HepG2 (cell line): ENCODE measurements at regions not wholly inside any gene's neighbourhood (a gene's known extent, or its start where the extent isn't known, plus 50 kb on each side); places are given as distances from the start of the nearest gene placed in this dataset.

Experiments
- ATAC-seq: fragments of 200-7000 bp; cut with Tn5 transposase; 3 replicates; pipeline ENCODE4 v1.9.1; 2020; ENCODE audit warnings: mild to moderate bottlenecking, moderate library complexity
- BruUV-seq: library from RNA; stranded (reverse); fragments of 400-500 nt; replicated peaks from 2 replicates; lab custom pipeline; 2021; lab: Mats Ljungman, UMichigan
- CTCF ChIA-PET: fragments of 300-600 bp; formaldehyde crosslinking; extraction: SDS; loops from one replicate; lab custom pipeline; 2021; ENCODE audit warnings: low total read pairs, inconsistent platforms, low intra/inter-chr PET ratio; lab: Yijun Ruan, JAX
- POLR2A ChIA-PET: fragments of 350-600 bp; sonication (Branson Sonifier 250); formaldehyde crosslinking; loops from one replicate; lab custom pipeline; 2020; ENCODE audit warnings: antibody characterized with exemption, inconsistent platforms; lab: Yijun Ruan, JAX
- DNase-seq: peaks from one replicate; pipeline ENCODE4 v3.0.0-alpha.2; 2015; ENCODE audit warnings: low spot score
- FAIRE-seq: peaks from 3 replicates; lab custom pipeline; 2011; peaks lifted over from hg19 to GRCh38; lab: Jason Lieb, UNC
- H2AFZ ChIP-seq: one replicate; pipeline ENCODE4 v1.6.1; 2011; ENCODE audit warnings: low read length, inconsistent platforms
- H3K27ac ChIP-seq: fragments of 300-600 bp; 3 replicates; pipeline ENCODE4 v1.8.0; 2011; ENCODE audit warnings: mixed run types, mild to moderate bottlenecking, mixed read lengths, low read length, inconsistent platforms; ENCODE audit not compliant: insufficient read depth; ENCODE audit errors: extremely low read length
- H3K27me3 ChIP-seq, 2 experiments: fragments of 200-600 bp in 1 of 2; 2 replicates in 1 of 2; 3 replicates in 1 of 2; pipeline versions ENCODE4 v1.6.0 to v1.8.0; 2011; ENCODE audit warnings: low read length in 2 of 2, mild to moderate bottlenecking in 2 of 2, moderate library complexity in 2 of 2, inconsistent platforms in 1 of 2; ENCODE audit not compliant: insufficient read depth in 2 of 2, control insufficient read depth in 1 of 2
- H3K36me3 ChIP-seq, 2 experiments: fragments of 200-600 bp in 1 of 2; replicated peaks in 1 of 2; 2 replicates in 1 of 2; 3 replicates in 1 of 2; pipeline versions ENCODE4 v1.5.1 to v1.8.0; 2011; ENCODE audit warnings: low read length in 2 of 2, inconsistent platforms in 1 of 2; ENCODE audit not compliant: insufficient read depth in 2 of 2, control insufficient read depth in 1 of 2
- H3K4me1 ChIP-seq: 2 replicates; pipeline ENCODE4 v1.5.1; 2012; ENCODE audit warnings: low read length, inconsistent platforms; ENCODE audit not compliant: insufficient read depth
- H3K4me2 ChIP-seq: 2 replicates; pipeline ENCODE4 v1.6.0; 2011; ENCODE audit warnings: low read depth, low read length, inconsistent platforms
- H3K4me3 ChIP-seq, 3 experiments: fragments of 200-600 bp in 1 of 3; sonication (generic), shearing (Covaris generic) in 1 of 3; replicated peaks in 1 of 3; 2 replicates each; pipeline ENCODE4 v1.5.1; 2011 to 2016; ENCODE audit warnings: low read length in 3 of 3, inconsistent platforms in 2 of 3, low read depth in 2 of 3, mild to moderate bottlenecking in 2 of 3, control low read depth in 1 of 3, mixed read lengths in 1 of 3; ENCODE audit not compliant: insufficient read depth in 1 of 3
- H3K79me2 ChIP-seq: one replicate; pipeline ENCODE4 v1.6.1; 2011; ENCODE audit warnings: low read length, inconsistent platforms; ENCODE audit not compliant: insufficient read depth
- H3K9ac ChIP-seq: 2 replicates; pipeline ENCODE4 v1.6.0; 2011; ENCODE audit warnings: mild to moderate bottlenecking, low read depth, low read length, inconsistent platforms; ENCODE audit not compliant: insufficient read depth
- H3K9me3 ChIP-seq: 2 replicates; pipeline ENCODE4 v1.5.1; 2012; ENCODE audit warnings: mild to moderate bottlenecking, low read length
- H4K20me1 ChIP-seq: 2 replicates; pipeline ENCODE4 v1.6.0; 2011; ENCODE audit warnings: inconsistent platforms, mild to moderate bottlenecking, low read length, moderate library complexity; ENCODE audit not compliant: insufficient read depth
- BCL6 ChIP-seq: IDR thresholded peaks from 2 replicates; pipeline ENCODE4 v1.6.1; 2016; ENCODE audit warnings: missing genetic modification reagents, missing compliant biosample characterization
- CEBPG ChIP-seq: IDR thresholded peaks from 2 replicates; pipeline ENCODE4 v1.6.1; 2016
- FOXA1 ChIP-seq, 2 experiments: fragments of 450-650 bp in 1 of 2; sonication (generic) in 1 of 2; formaldehyde crosslinking in 1 of 2; IDR thresholded peaks; 2 replicates each; pipeline versions ENCODE4 v1.4.0 to v1.6.1; 2016 to 2020; ENCODE audit warnings: missing genetic modification reagents in 1 of 2
- KDM2A ChIP-seq: sonication (generic); formaldehyde crosslinking; IDR thresholded peaks from 2 replicates; pipeline ENCODE4 v1.4.0; 2020; ENCODE audit warnings: low read depth, missing genetic modification reagents, borderline replicate concordance
- MAFK ChIP-seq, 2 experiments: IDR thresholded peaks in 1 of 2; conservative IDR thresholded peaks in 1 of 2; 2 replicates each; pipeline ENCODE4 v1.6.1; 2011; ENCODE audit warnings: improper control_type of control experiment in 2 of 2, low read length in 2 of 2
- THAP11 ChIP-seq: IDR thresholded peaks from 2 replicates; pipeline ENCODE4 v1.6.1; 2016; ENCODE audit warnings: missing biosample characterization, missing genetic modification reagents
- THRA ChIP-seq: sonication (generic); formaldehyde crosslinking; IDR thresholded peaks from 2 replicates; pipeline ENCODE4 v1.4.0; 2020; ENCODE audit warnings: missing genetic modification reagents, borderline replicate concordance
- ZFP82 ChIP-seq: sonication (generic); formaldehyde crosslinking; IDR thresholded peaks from 2 replicates; pipeline ENCODE4 v1.5.1; 2020; ENCODE audit warnings: mild to moderate bottlenecking, missing genetic modification reagents, borderline replicate concordance
- ZNF644 ChIP-seq: IDR thresholded peaks from 2 replicates; pipeline ENCODE4 v1.6.1; 2016; ENCODE audit warnings: low read depth
- ZNF749 ChIP-seq: sonication (generic); formaldehyde crosslinking; IDR thresholded peaks from 2 replicates; pipeline ENCODE4 v1.8.0; 2022; ENCODE audit warnings: mild to moderate bottlenecking, missing genetic modification reagents, moderate library complexity, borderline replicate concordance
- ZNF788 ChIP-seq: sonication (generic); formaldehyde crosslinking; IDR thresholded peaks from 2 replicates; pipeline ENCODE4 v1.5.0; 2020; ENCODE audit warnings: mild to moderate bottlenecking, missing genetic modification reagents, borderline replicate concordance
- ZXDC ChIP-seq: sonication (generic); formaldehyde crosslinking; IDR thresholded peaks from 2 replicates; pipeline ENCODE4 v1.5.0; 2020; ENCODE audit warnings: mild to moderate bottlenecking, missing genetic modification reagents
- WGBS: methylation state at CpG from one replicate; pipeline ENCODE4 v1.1.6; 2017; ENCODE audit warnings: low lambda C conversion rate; 5-methylcytosine and 5-hydroxymethylcytosine counted together
- in situ Hi-C: cut with HindIII; loops from 2 replicates; pipeline ENCODE4 v1.10.0; 2017; ENCODE audit warnings: low pct_unique_long_range_greater_than_20kb; ENCODE audit not compliant: extremely low pct_ligation_motif_present
- intact Hi-C: fragments of 100-400 bp; cut with micrococcal nuclease; formaldehyde crosslinking; loops from one replicate; pipeline ENCODE4 v1.10.0; 2022; ENCODE audit not compliant: unreplicated experiment
- TF ChIP-seq, protein P1 (sequence below): IDR thresholded peaks from 2 replicates; pipeline ENCODE4 v1.6.1; 2016; ENCODE audit warnings: low read depth, control low read depth
- TF ChIP-seq, protein P2 (sequence below): sonication (generic); formaldehyde crosslinking; IDR thresholded peaks from 2 replicates; pipeline ENCODE4 v1.5.1; 2020; ENCODE audit warnings: mild to moderate bottlenecking, missing genetic modification reagents

- TF ChIP-seq FOXA1 (IDR thresholded peaks at IDR 0.05) (no peak), FOXA1 (CRISPR knock-in tag; IDR thresholded peaks at IDR 0.05) (no peak), ZXDC (CRISPR knock-in tag) (no peak), ZFP82 (CRISPR knock-in tag) (no peak)
Observed at GRCh38 chr6:134642279-134642678, 307.6 kb downstream of the ALDH8A1 start (continued).

DNA sequence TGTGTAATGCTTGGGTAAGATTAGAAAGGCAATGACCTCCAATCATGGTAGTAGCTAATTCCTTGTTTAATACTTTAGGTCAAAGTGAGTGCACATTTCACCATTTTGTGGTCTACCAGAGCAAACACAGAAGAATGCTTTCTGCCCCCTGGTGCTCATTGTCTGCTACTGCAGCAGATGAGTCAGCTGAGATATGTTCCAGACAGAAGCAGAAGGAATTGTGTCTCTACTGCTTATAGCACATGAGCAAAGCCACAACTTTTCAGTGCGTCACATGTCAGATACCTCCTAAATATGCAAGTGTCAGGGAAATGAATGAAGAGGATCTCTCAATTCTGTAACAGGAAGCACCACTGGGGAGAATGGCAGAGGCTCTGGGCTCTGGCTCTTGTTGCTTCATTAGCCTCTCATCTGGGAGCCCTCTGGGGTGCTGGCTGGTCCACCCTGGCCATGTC lies 308.9 kb downstream of the ALDH8A1 start:
- Histone ChIP-seq H4K20me1 (no peaks in the 10 kb centered on the region), H3K27ac (no peak overlapping the region), H3K9ac (no peak overlapping the region), H3K36me3 (no peaks in the 10 kb centered on the region), H3K4me2 (no peak overlapping the region), H3K9me3 (no peaks in the 10 kb centered on the region), H3K4me1 (0 out of 2 replicates have a peak, but pooled peaks cover 4% of the 10 kb centered on the region), H3K79me2 (no peaks in the 10 kb centered on the region), H2AFZ (no peak overlapping the region), H3K27me3 (no peaks in the 10 kb centered on the region; a peak in 1 of 5 replicates), H3K4me3 (no peak overlapping the region)
- FAIRE-seq (peak; percentile 95), DNase-seq (peak; percentile 79), ATAC-seq (peak; percentile 96)
- intact Hi-C loops, result loop anchor here (1.0 to 10.0 kb wide), 6 partner anchors 182 to 485 kb away; no protein-coding TSS in a partner anchor
- no TSS peak for BruUV-seq
- CTCF ChIA-PET, result interaction anchor here (0.6 to 4.8 kb wide), 5 partner anchors 32 to 517 kb away, joined by 3 to 78 read pairs (median 12); no protein-coding TSS in a partner anchor
- POLR2A ChIA-PET, result interaction anchor here (2.3 kb wide), 1 partner anchor 467 kb away, joined by 18 read pairs; no protein-coding TSS in a partner anchor
- in situ Hi-C loops, result loop anchor here (5.0 kb wide), 1 partner anchor 469 kb away; no protein-coding TSS in a partner anchor
- WGBS, result 0% methylated on average over 1 of the region's 1 CpG
- TF ChIP-seq KDM2A (CRISPR knock-in tag), result no peak
- no peak for TF ChIP-seq ZNF749 (CRISPR knock-in tag)
- TF ChIP-seq, protein P1, sequence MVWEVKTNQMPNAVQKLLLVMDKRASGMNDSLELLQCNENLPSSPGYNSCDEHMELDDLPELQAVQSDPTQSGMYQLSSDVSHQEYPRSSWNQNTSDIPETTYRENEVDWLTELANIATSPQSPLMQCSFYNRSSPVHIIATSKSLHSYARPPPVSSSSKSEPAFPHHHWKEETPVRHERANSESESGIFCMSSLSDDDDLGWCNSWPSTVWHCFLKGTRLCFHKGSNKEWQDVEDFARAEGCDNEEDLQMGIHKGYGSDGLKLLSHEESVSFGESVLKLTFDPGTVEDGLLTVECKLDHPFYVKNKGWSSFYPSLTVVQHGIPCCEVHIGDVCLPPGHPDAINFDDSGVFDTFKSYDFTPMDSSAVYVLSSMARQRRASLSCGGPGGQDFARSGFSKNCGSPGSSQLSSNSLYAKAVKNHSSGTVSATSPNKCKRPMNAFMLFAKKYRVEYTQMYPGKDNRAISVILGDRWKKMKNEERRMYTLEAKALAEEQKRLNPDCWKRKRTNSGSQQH (CRISPR knock-in tag), result no peak
- peak; percentile 36; the same call in 1 of the 2 replicates for TF ChIP-seq BCL6
- no peak for TF ChIP-seq ZNF788 (CRISPR knock-in tag)
- TF ChIP-seq CEBPG (CRISPR knock-in tag), result peak; percentile 20; the same call in 1 of the 2 replicates
- TF ChIP-seq, protein P2, sequence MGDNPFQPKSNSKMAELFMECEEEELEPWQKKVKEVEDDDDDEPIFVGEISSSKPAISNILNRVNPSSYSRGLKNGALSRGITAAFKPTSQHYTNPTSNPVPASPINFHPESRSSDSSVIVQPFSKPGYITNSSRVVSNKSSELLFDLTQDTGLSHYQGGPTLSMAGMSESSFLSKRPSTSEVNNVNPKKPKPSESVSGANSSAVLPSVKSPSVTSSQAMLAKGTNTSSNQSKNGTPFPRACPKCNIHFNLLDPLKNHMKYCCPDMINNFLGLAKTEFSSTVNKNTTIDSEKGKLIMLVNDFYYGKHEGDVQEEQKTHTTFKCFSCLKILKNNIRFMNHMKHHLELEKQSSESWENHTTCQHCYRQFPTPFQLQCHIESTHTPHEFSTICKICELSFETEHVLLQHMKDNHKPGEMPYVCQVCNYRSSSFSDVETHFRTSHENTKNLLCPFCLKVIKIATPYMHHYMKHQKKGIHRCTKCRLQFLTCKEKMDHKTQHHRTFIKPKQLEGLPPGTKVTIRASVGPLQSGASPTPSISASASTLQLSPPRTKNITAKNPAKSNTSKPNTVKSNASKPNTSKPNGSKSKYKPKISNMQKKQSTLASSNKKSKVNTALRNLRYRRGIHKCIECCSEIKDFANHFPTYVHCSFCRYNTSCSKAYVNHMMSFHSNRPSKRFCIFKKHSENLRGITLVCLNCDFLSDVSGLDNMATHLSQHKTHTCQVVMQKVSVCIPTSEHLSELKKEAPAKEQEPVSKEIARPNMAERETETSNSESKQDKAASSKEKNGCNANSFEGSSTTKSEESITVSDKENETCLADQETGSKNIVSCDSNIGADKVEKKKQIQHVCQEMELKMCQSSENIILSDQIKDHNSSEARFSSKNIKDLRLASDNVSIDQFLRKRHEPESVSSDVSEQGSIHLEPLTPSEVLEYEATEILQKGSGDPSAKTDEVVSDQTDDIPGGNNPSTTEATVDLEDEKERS, result no peak
- TF ChIP-seq ZNF644 (CRISPR knock-in tag), result peak; percentile 60; the same call in 1 of the 2 replicates
- TF ChIP-seq MAFK (conservative IDR thresholded peaks at IDR 0.05 in 1 of 2, IDR thresholded peaks at IDR 0.05 in 1 of 2; ENCODE audit: low read length in 2 of 2), result 0 out of 4 replicates have a peak, but pooled peaks of 1 of the 2 experiments have one; percentile 12
- TF ChIP-seq THAP11 (CRISPR knock-in tag), result peak; percentile 40; the same call in 1 of the 2 replicates
- peak; percentile 30; the same call in 1 of the 2 replicates for TF ChIP-seq THRA
